Panc1 (cell line): ENCODE measurements at regions not wholly inside any gene's neighbourhood (a gene's known extent, or its start where the extent isn't known, plus 50 kb on each side); places are given as distances from the start of the nearest gene placed in this dataset.

Source experiments
- ATAC-seq: fragments of 200-7000 bp; cut with Tn5 transposase; 2 replicates; pipeline ENCODE4 v1.9.1; 2020; ENCODE audit warnings: mild to moderate bottlenecking, moderate library complexity
- BruUV-seq: library from RNA; stranded (reverse); fragments of 400-500 nt; replicated peaks from 2 replicates; lab custom pipeline; 2021; lab: Mats Ljungman, UMichigan
- CTCF ChIA-PET: fragments of 300-600 bp; sonication (Branson Sonifier 250); formaldehyde crosslinking; loops from one replicate; lab custom pipeline; 2022; ENCODE audit warnings: antibody characterized with exemption; lab: Charles Lee
- POLR2A ChIA-PET: fragments of 300-600 bp; sonication (Branson Sonifier 250); formaldehyde crosslinking; loops from one replicate; lab custom pipeline; 2022; ENCODE audit warnings: antibody characterized with exemption; lab: Charles Lee
- DNase-seq: peaks from one replicate; pipeline ENCODE4 v3.0.0-alpha.2; 2010; ENCODE audit warnings: low read depth, low spot score
- H3K27ac ChIP-seq: 2 replicates; pipeline ENCODE4 v1.5.1; 2011; ENCODE audit warnings: mild to moderate bottlenecking, low read length, inconsistent platforms
- H3K27me3 ChIP-seq: fragments of 200-500 bp; sonication (Bioruptor generic); 2 replicates; pipeline ENCODE4 v1.6.0; 2014; ENCODE audit warnings: low read length, inconsistent platforms; ENCODE audit not compliant: control insufficient read depth, insufficient read depth
- H3K36me3 ChIP-seq: fragments of 200-500 bp; sonication (Bioruptor generic); 2 replicates; pipeline ENCODE4 v1.5.1; 2014; ENCODE audit warnings: inconsistent platforms, mild to moderate bottlenecking, low read length, moderate library complexity; ENCODE audit not compliant: control insufficient read depth, insufficient read depth
- H3K4me1 ChIP-seq: 2 replicates; pipeline ENCODE4 v1.5.1; 2011; ENCODE audit warnings: inconsistent platforms, mild to moderate bottlenecking, low read length, moderate library complexity; ENCODE audit not compliant: control insufficient read depth, insufficient read depth
- H3K4me3 ChIP-seq, 2 experiments: 2 replicates each; pipeline ENCODE4 v1.5.1; 2011 to 2012; ENCODE audit warnings: low read depth in 2 of 2, low read length in 2 of 2, mild to moderate bottlenecking in 2 of 2, inconsistent platforms in 1 of 2, moderate library complexity in 1 of 2
- H3K9me3 ChIP-seq: fragments of 200-500 bp; sonication (Bioruptor generic); 2 replicates; pipeline ENCODE4 v1.5.1; 2014; ENCODE audit warnings: low read depth, mild to moderate bottlenecking, inconsistent platforms, low read length, moderate library complexity; ENCODE audit not compliant: control insufficient read depth, insufficient read depth
- POLR2AphosphoS5 ChIP-seq: IDR thresholded peaks from 2 replicates; pipeline ENCODE4 v1.6.1; 2012; ENCODE audit warnings: mild to moderate bottlenecking, low read depth, low read length, moderate library complexity
- SIN3A ChIP-seq: IDR thresholded peaks from 2 replicates; pipeline ENCODE4 v1.6.1; 2012; ENCODE audit warnings: low read depth, mild to moderate bottlenecking, low read length, moderate library complexity, borderline replicate concordance; ENCODE audit not compliant: insufficient read depth
- TCF7L2 ChIP-seq: IDR thresholded peaks from 2 replicates; pipeline ENCODE4 v1.6.1; 2011; ENCODE audit warnings: mild to moderate bottlenecking, low read depth, low read length, inconsistent platforms
- in situ Hi-C: cut with HindIII; loops from 2 replicates; pipeline ENCODE4 v1.10.0; 2016; ENCODE audit warnings: low sequenced_read_pairs, low pct_unique_long_range_greater_than_20kb
- intact Hi-C: fragments of 100-400 bp; cut with micrococcal nuclease; formaldehyde crosslinking; loops from one replicate; pipeline ENCODE4 v1.10.0; 2022; ENCODE audit not compliant: unreplicated experiment
- TF ChIP-seq, protein P1 (sequence below): fragments of 450-650 bp; IDR thresholded peaks from 2 replicates; pipeline ENCODE4 v1.5.1; 2017; ENCODE audit warnings: mild to moderate bottlenecking
- TF ChIP-seq, protein P2 (sequence below), 2 experiments: IDR thresholded peaks; 2 replicates each; pipeline ENCODE4 v1.6.1; 2011 to 2012; ENCODE audit warnings: low read depth in 2 of 2, control low read depth in 1 of 2, low read length in 1 of 2, mild to moderate bottlenecking in 1 of 2, moderate library complexity in 1 of 2; ENCODE audit not compliant: insufficient read depth in 1 of 2

DNA sequence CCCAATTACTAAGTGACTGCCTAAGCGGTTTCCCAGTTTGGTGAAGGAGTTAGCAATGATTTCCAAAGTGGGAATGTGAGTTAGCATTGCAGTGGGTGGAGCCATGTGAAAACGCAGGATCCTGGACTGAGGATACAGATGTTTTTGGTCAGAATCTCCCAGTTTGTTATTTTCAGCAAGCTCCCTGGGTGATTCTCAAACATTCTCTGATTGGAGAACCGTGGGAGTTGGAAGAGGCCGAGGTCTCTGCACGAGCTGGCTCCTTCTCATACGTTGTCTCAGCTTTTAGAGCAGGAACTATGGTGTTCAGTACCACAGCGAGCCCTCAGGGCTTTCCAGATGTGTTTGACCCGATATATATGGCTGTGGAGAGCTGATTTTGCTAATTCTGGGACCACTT is 396.5 kb upstream of the NPVF start:
- Histone ChIP-seq H3K27ac (no peak overlapping the region), H3K36me3 (no peaks in the 10 kb centered on the region), H3K4me1 (no peaks in the 10 kb centered on the region), H3K27me3 (peaks cover 6% of the 10 kb centered on the region; the same call in 1 of the 2 replicates), H3K9me3 (no peaks in the 10 kb centered on the region), H3K4me3 (no peak overlapping the region)
- ChIA-PET CTCF (no interaction called here), POLR2A (no interaction called here)
- BruUV-seq: no TSS peak
- in situ Hi-C loops: no loop called here
- DNase-seq (no peak), ATAC-seq (no peak)
- intact Hi-C loops: no loop called here
- TF ChIP-seq POLR2AphosphoS5 (no peak), SIN3A (no peak), TCF7L2 (no peak)
- TF ChIP-seq, protein P1, sequence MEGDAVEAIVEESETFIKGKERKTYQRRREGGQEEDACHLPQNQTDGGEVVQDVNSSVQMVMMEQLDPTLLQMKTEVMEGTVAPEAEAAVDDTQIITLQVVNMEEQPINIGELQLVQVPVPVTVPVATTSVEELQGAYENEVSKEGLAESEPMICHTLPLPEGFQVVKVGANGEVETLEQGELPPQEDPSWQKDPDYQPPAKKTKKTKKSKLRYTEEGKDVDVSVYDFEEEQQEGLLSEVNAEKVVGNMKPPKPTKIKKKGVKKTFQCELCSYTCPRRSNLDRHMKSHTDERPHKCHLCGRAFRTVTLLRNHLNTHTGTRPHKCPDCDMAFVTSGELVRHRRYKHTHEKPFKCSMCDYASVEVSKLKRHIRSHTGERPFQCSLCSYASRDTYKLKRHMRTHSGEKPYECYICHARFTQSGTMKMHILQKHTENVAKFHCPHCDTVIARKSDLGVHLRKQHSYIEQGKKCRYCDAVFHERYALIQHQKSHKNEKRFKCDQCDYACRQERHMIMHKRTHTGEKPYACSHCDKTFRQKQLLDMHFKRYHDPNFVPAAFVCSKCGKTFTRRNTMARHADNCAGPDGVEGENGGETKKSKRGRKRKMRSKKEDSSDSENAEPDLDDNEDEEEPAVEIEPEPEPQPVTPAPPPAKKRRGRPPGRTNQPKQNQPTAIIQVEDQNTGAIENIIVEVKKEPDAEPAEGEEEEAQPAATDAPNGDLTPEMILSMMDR: no peak
- TF ChIP-seq, protein P2, sequence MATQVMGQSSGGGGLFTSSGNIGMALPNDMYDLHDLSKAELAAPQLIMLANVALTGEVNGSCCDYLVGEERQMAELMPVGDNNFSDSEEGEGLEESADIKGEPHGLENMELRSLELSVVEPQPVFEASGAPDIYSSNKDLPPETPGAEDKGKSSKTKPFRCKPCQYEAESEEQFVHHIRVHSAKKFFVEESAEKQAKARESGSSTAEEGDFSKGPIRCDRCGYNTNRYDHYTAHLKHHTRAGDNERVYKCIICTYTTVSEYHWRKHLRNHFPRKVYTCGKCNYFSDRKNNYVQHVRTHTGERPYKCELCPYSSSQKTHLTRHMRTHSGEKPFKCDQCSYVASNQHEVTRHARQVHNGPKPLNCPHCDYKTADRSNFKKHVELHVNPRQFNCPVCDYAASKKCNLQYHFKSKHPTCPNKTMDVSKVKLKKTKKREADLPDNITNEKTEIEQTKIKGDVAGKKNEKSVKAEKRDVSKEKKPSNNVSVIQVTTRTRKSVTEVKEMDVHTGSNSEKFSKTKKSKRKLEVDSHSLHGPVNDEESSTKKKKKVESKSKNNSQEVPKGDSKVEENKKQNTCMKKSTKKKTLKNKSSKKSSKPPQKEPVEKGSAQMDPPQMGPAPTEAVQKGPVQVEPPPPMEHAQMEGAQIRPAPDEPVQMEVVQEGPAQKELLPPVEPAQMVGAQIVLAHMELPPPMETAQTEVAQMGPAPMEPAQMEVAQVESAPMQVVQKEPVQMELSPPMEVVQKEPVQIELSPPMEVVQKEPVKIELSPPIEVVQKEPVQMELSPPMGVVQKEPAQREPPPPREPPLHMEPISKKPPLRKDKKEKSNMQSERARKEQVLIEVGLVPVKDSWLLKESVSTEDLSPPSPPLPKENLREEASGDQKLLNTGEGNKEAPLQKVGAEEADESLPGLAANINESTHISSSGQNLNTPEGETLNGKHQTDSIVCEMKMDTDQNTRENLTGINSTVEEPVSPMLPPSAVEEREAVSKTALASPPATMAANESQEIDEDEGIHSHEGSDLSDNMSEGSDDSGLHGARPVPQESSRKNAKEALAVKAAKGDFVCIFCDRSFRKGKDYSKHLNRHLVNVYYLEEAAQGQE (IDR thresholded peaks at IDR 0.05; ENCODE audit: insufficient read depth in 1 of 2, low read depth in 2 of 2, low read length in 1 of 2): no peak

DNA sequence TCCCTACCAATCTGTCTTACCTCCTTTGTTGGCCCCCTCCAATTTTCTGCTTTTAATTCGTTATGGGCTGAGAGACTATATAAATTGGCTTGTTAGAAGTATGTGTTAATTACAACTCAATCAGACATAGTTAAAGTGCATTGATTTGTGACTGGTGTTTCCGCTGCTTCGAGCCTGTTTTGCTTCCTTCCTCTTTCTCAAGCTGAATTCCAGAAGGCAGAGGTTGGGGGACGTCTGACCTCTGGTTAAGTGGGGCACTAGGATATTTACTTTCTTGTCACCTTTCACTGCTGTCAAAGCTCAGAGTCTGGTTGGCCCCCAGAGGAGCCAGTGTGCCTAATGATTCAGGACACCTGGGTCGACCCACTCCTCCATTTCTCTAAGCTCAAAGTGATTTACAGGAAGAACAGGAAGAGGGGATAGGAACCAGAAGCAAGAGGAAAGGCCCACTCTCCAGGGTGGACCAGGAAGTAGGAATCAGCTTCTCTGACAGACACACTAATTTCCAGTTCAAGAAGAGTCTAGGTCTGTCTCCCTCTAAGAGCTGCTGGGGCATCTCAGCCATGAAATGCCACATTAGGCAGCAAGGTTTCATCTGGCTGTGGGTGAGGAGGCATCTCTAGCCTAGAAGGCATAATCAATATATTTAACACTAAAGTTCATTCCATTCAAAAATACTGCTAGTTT is 397.2 kb upstream of the NPVF start:
- no peak overlapping the region for H3K4me3 ChIP-seq
- no peaks in the 10 kb centered on the region for H3K36me3 ChIP-seq
- no peaks in the 10 kb centered on the region for H3K4me1 ChIP-seq
- H3K27ac ChIP-seq: no peak overlapping the region
- ChIA-PET POLR2A (no interaction called here), CTCF (no interaction called here)
- intact Hi-C loops (no loop called here), in situ Hi-C loops (no loop called here)
- H3K9me3 ChIP-seq: no peaks in the 10 kb centered on the region
- BruUV-seq: no TSS peak
- no peak for DNase-seq
- no peak for ATAC-seq
- peaks cover 6% of the 10 kb centered on the region for H3K27me3 ChIP-seq
- TF ChIP-seq, protein P2 (IDR thresholded peaks at IDR 0.05; ENCODE audit: insufficient read depth in 1 of 2, low read depth in 2 of 2, low read length in 1 of 2): no peak
- TF ChIP-seq, protein P1: no peak
- no peak for TF ChIP-seq SIN3A
- TF ChIP-seq TCF7L2: no peak
- no peak for TF ChIP-seq POLR2AphosphoS5
